OCI-M2 (cell line): ENCODE measurements at regions not wholly inside any gene's neighbourhood (a gene's known extent, or its start where the extent isn't known, plus 50 kb on each side); places are given as distances from the start of the nearest gene placed in this dataset.
"Not testable (repeated sequence)": the region's sequence is repeated elsewhere in the genome, so short reads cannot be mapped to it uniquely, and the experiment has no call there.

Experiments
- DNase-seq: peaks from one replicate; lab custom pipeline; 2025; ENCODE audit not compliant: unreplicated experiment; lab: John Stamatoyannopoulos, UW

DNA sequence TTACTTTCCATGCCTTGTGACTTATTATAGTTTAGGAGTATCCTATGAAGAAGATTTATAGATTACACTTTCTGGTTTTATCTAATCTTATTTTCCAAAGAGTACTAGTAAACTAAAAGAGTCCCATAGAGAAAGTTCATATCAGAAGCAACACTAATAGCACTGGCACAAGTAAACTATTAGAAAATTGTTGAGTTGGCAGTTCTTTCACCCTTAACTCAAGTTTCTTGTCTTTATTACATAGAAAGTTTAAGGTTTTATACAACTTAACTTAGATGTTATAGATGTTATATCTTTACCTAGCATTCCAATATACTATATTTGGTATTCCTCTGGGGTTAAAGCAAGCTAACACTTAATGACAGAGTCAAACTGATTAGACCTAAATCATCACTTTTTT, 437.8 kb upstream of the ARRDC3 start:
- no peak for DNase-seq

DNA sequence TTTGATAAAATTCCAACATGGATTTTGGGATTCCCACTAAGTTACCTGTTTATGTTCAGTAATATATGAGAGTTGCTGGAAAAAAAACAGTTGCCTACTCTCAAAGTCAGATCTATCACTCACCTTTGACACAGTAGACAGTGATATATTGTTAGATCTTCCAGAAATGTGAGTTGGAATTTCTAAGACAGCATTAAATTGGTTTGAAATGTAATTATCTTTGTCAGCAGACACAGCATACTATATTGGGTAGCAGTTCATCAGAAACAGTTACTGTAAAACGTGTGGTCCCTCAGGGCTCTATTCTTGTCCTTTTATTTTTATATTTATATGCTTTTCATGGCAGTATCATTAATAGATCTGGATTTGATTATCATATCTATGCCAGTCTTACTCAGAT, 433.6 kb upstream of the ARRDC3 start:
- no peak for DNase-seq

DNA sequence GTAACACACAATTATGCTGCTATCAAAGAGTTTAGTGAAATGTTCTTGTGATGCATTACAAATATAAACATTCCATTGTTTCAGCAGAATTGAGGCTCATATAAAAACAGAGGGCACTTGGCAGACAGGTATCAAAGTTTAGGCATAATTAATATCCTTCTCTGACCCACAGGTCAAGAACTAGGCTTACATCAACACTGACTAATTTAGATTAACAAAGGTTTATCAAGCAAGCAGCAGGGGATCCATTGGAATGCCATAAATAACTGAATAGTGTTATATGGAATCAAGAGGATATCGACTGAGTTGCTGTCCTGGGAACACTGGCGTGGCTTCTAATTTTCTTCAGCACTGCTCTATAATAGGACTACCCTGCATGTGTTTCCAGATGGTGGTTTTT, 414.5 kb upstream of the ARRDC3 start:
- no peak for DNase-seq

DNA sequence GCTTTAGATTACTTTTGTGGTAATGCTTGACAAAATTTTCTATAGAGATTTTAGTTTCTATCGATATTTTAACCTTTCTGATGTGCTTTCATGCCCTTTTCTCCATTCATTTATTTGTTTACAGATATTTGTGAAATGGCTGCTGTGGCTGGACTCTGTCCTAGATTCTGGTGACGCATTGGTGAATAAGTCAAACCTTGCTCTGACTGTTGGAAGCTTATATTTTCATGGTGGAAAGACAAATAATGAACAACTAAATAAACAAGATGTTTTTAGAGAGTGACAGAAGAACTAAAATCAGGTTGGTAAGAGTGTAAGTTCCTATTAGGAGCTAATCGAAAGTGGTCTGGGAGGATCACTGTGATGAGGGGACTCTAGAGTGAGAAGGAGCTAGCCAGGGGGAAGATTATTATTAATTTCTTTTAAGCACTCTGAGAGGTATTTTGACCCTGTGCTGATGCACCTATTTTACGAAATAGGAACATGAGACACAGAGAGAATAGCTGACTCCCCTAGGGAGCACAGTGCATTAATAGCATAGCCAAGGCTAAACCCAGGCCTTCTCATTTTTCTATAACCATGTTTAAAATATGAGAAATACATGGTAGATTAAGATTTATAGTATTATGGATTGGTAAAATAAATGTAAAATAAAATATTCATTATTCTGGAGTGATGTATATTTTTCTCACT, 411.9 kb upstream of the ARRDC3 start:
- DNase-seq: no peak

DNA sequence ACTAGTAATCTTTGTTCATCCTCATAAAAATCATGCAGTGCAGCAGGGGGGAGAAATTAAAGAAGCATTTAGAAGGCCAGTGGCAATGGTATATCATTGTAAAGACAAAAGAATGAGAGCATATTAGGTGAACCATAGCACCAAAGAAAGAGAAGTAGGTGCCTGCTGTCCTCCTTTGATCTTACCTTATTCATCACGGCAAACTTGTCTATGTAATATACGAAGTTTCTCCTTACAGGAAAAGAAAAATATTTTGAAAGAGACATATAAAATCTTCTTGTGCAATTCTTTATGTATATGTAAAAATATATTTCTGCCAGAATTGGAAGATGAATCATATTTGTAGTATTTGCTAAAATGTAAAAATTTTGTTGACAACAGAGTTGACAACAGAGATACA, 411.3 kb upstream of the ARRDC3 start:
- DNase-seq: no peak

DNA sequence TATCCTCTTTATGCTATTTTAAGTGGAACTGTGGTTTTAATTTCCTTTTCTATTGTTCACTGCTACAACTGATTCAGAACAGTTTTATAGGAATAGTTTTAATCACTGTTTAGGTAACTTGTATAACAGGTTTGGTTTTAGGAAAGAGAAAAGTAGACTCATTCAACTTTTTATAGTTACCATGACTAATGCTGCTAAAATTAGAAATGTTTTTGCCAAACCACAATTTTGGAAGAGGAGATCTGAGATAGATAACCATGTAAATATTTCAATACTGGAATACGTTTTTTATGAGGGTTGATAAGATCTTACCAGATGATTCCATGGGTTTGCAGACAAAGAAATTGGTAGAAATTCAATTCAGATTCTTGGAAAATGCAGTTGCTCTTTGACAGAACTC, 404.6 kb upstream of the ARRDC3 start:
- no peak for DNase-seq

DNA sequence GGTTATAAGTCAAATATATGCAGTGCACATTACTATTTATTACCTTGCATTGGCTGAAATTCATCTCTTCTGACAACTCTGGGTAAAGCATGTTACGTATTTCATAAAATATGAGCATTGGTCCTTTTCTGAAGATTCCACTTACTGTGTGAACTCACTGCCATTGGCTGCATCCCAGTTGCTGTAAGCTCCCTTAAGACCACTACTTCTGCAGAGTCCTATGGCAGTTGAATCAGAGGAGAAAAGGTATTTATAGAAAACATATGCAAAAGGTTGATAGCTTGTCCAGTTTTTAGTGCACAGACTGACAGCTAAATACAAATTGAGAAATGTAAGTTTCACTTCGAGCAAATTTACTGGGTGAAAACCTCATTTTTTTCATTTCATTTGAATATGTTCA, 394.6 kb upstream of the ARRDC3 start:
- DNase-seq: no peak

DNA sequence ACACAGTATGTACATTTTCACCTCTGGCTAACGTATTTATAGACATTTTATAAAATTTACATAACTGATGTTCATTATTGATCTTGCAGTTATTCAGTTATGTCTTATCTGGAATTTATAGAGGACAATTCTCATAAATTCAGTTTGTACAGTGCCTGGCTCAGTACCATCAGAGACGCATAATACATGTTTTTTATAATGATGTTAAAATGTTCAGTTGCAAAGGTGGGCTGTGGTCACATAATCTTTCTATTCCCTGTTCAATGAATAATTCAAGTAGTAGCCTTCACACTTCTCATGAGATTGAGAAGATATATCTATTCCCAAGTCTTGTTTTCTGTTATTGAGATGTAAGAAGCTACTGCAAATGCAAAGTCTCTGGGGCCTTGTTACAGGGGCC, 393.1 kb upstream of the ARRDC3 start:
- DNase-seq: no peak

DNA sequence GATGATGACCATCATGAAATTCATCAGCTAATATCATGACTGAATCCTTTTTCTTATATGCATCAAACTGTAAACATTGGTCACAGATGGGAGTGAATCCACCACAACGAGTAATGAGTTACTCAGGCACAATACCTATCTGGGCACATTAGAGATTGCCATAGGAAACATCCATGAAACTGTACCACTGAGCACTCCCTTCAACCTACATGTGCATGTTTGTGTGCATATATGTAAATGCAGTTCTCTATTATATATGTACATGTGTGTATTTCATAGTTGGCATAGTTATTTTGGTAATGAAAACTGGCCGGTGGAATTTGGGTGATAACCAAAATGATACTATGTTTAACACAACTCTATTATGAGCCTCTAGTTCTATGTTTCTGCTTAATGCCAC, 387.3 kb upstream of the ARRDC3 start:
- DNase-seq: no peak

DNA sequence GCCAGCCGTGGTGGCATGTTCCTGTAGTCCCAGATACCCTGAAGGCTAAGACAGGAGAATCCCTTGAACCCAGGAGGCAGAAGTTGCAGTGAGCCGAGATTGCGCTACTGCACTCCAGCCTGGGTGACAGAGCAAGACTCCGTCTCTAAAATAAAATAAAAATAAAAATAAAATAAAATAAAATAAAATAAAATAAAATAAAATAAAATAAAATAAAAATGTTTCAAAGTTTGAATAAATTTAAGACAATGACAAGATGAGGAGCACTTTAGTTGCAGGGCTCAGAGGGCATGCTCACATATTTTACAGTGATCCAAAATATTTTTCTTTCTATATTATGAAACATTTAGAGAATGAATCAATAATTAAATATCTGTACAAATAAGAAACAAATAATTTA, 374.3 kb upstream of the ARRDC3 start:
- not testable (repeated sequence) for DNase-seq

DNA sequence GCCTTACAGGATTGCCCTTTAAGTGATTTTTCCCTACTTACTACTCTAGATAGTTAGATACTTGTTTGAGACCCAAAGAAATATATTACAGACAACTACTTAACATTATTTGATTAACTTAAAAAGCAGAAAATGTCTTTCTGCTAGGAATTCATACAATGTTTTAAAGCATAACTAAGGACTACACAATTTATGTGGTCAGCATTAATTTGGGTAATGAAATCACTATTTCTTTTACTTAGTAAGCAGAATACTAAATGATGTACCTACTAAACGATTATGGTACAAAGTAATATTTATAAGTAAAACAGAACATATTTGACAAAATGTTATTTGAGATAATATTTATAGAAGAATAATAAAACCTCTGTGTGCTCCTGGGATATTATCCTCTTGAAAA, 371.9 kb upstream of the ARRDC3 start:
- DNase-seq: no peak

DNA sequence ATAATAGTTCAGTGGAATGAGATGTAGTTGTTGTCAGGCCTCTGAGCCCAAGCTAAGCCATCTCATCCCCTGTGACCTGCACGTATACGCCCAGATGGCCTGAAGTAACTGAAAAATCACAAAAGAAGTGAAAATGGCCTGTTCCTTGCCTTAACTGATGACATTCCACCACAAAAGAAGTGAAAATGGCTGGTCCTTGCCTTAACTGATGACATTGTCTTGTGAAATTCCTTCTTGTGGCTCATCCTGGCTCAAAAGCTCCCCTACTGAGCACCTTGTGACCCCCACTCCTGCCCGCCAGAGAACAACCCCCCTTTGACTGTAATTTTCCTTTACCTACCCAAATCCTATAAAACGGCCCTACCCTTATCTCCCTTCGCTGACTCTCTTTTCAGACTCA, 361.4 kb upstream of the ARRDC3 start:
- not testable (repeated sequence) for DNase-seq

DNA sequence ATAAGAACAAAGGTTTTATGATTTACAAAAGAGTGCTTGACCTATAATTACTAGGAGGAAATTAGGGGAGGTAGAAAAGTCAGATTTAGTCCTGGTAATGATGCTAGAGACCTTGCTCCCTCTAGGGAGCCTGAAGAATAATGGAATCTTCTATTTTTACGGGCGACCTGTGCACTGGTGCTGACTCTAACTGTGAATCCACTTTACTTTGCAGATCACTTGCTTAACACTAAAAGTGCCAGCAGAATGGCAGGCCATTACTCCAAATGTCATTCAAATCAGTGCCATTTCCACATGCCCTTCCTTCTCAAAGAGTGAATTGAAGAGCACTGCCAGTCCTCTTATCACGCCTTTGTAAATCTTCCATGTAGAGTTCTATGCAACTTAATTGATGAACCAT, 359.4 kb upstream of the ARRDC3 start:
- no peak for DNase-seq

DNA sequence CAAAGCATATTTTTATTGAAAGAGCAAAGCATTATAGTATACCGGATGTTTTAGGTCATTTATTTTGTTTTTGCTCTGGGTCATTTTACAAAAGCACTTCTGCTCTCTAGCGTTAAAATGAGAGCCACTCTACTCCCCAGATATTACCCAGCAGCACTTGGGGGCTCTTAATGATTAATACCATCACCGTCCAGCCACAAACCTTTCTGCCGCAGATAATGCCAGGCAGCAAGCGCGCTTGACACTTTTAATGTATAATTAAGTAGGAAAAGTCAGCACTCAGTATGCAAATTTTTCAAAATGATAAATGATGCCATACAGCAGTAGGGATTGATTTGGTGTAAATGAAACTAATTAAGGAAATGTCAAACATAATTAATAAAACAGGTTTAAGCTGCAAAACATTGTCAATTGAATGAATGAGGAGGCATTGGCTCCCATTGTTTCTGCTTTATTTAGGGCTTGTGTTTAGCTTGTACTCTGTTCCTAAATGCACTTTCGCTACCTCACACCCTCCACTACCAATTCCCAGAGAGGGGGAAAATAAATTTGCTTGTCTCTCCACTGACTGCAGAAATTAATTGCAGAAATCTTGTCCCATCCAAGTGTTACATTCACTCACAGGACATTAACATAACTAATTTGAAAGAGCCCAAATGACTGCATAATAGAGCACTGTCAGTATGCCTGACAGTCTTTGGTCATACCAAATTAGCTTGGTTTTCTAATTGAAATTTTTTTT, 358.8 kb upstream of the ARRDC3 start:
- no peak for DNase-seq

DNA sequence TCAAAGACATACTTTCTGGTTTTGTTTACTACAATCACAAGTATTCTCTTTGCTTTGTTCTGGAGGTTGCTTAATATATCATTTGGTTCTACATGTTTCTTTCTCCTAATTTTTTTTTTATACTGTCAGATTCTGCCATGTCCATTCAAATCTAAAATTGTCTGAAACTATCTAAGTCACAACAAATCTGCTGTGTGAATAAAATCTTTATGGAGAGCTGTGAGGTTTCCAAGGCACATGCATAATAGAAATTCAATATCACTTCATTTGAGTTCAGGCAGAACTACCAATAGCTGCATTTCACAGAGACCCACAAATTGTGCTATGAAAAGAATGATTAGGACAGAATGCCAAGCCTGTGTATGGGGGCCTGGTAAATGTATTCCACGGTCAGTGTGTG, 346.9 kb upstream of the ARRDC3 start:
- DNase-seq: no peak

DNA sequence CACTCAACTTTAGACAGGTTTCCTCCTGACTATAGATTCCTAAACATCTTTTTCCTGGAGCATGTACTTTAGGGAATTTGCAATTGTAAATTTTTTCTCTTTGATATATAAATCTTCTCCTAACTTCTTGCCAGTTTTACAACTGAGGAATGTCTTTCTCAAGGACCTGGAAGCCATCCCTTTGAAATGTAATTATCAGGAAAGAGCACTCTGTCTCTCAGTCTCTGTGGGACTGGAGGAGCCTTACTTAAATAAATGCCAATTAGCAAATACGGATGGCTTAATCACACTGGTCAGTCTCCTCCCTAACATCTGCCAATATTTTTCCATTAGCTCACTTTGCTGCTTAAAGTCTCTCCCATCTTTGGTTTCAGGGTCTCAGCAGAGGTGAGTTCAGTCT, 344.3 kb upstream of the ARRDC3 start:
- no peak for DNase-seq

DNA sequence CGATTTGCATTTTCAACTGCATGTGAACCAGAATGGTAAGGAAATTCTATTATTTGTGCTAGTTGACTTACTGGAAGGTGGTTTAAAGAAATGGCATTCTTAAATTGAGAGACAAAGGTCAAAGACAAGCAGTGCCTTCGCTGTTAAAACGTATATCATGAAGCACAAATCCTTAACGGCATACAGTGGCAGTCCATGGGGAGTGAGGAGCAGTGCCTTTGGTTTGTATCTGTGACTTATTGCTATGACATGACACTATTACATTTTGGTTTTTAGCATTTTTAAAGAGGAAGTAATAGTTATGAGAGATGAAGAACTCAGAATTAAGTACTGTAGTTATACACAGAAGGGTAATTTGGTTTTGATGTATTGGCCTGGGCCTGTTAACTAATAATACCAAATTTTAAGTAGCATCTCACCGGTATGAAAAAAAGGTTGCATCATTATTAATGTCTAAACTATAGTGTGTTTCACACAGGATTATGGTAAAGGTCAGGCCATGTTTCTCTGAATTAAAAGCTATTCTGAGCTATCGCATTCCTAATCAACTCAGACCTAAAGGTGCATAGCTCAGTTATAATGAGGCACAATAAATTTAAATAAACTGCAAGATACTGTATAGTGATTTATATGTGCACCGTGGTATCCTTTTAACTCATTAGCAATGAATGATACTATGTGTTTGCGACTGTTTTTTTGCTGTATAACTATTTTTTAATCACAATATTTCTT, 339.8 kb upstream of the ARRDC3 start:
- no peak for DNase-seq

DNA sequence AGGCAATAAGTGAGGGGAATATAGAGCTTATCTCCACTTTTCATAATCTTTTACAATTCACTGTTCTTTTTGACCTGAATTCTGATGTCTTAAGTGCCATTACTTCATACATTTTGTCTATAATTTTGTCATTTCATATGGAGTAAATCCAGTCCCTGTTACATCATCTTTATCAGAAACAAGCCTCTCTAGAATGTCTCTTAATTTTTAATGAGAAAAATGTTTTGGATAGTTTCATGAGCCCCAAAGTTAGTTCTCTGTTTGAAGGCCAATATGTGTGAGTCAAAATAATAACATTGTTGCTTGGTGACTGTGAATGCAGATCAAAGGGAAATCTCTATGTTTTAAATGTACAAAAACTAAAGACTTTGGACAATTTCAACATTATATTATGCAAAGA, 329.6 kb upstream of the ARRDC3 start:
- DNase-seq: no peak

DNA sequence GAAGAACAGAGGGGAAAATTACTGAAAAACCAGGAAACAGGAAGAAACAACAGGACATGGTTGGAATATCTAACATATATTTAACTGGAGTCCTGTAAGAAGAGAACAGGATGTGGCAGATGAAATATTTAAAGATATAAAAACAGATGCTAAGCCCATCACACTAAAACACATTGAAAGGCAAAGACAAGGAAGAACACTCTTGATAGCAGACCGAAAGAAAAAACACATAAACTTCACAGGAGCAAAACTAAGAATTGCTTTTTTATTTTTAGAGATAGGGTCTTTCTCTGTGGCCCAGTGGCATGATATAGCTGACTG, 324.4 kb upstream of the ARRDC3 start:
- DNase-seq: no peak

DNA sequence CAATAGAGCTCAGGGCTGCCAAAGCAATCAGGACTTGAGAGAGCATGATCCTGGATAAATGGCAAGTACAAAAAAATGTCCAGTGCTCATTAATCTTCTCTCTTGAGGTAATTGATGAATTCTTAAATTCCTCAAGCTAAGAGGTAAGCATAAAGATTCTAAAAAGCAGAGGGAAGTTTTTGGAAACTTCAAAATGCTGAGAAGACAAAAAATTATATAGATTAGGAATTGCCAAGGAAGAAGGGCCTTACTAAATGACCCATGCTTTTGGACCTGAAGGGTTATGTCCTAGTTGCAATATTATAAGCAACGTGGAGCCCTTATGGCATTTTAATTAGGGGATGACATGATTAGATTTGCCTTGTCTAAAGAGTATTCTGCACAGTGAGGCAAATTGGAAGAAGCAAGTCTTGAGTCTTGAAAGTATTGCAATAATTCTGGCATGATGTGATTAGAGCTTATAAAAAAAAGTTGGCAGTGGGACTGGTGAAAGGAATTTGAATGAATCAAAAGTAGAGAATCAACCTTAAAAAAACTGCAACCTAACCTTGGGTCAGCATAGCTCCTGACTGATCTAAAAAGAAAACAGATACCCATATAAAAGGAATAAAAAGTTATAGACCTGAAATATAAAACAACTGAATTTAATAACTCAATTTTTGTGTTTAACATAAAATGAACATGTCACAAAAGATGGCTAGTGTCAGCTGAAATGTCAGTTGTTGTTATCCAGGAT, 323.8 kb upstream of the ARRDC3 start:
- DNase-seq: no peak

DNA sequence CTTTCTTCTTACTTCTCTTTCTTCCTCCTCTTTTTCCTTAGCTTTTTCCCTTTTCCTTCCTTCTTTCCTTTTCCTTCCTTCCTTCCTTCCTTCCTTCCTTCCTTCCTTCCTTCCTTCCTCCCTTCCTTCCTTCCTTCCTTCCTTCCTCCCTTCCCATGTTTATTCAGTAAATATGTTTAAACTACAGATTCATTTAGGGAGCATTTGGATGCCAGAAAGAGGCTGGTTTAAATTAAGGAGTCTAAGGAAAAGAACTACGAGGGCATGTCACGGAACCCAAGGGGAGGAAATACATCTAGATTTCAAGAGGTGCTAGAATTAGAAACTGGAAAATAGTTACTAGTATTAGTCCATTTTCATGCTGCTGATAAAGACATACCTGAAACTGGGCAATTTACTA, 320.0 kb upstream of the ARRDC3 start:
- DNase-seq: no peak

DNA sequence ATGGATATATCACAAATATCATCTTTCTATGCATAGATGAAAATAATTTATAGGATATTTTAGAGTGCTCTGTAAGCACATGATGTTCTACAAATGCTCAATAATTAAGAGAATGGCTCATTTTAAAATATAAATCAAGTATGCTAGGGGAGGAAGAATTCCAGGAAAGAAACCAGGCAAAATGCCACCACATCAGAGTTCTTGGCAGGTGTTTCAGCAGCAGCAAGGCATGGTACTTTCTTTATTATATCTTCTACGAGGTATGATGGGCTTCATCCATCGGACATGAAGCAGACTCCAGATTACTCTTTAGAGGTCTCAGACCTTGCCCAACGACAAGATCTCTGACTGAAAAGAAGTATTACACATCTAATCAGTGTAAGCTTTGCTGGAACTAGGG, 316.3 kb upstream of the ARRDC3 start:
- DNase-seq: no peak
